Liver (tissue), 8 donors: ENCODE measurements at regions not wholly inside any gene's neighbourhood (a gene's known extent, or its start where the extent isn't known, plus 50 kb on each side); places are given as distances from the start of the nearest gene placed in this dataset.

Experiments used
- DNase-seq: peaks from one replicate; pipeline ENCODE4 v3.0.0-alpha.2; 2017; ENCODE audit warnings: low spot score
- H3K27ac ChIP-seq, 2 donors: one replicate each; pipeline ENCODE4 v1.7.0; 2013; ENCODE audit warnings: inconsistent platforms in 2 of 2, low read length in 2 of 2, control low read depth in 1 of 2, low read depth in 1 of 2, mild to moderate bottlenecking in 1 of 2
- H3K27me3 ChIP-seq, 4 donors: one replicate each; pipeline versions ENCODE4 v1.6.1 to v1.7.0; 2013; ENCODE audit warnings: low read length in 3 of 4, inconsistent platforms in 1 of 4, mild to moderate bottlenecking in 1 of 4, moderate library complexity in 1 of 4; ENCODE audit not compliant: control insufficient read depth in 4 of 4, insufficient read depth in 4 of 4
- H3K36me3 ChIP-seq, 4 donors: one replicate each; pipeline versions ENCODE4 v1.6.1 to v1.7.0; 2013; ENCODE audit warnings: low read length in 3 of 4, mild to moderate bottlenecking in 3 of 4, low read depth in 1 of 4, moderate library complexity in 1 of 4; ENCODE audit not compliant: control insufficient read depth in 4 of 4, insufficient read depth in 3 of 4
- H3K4me1 ChIP-seq, 4 donors: one replicate each; pipeline versions ENCODE4 v1.6.1 to v1.7.0; 2013; ENCODE audit warnings: low read length in 3 of 4, mild to moderate bottlenecking in 3 of 4, moderate library complexity in 1 of 4; ENCODE audit not compliant: control insufficient read depth in 4 of 4, insufficient read depth in 4 of 4
- H3K4me3 ChIP-seq, 3 donors: one replicate each; pipeline versions ENCODE4 v1.6.1 to v1.7.0; 2013; ENCODE audit warnings: low read length in 3 of 3, control low read depth in 1 of 3, low read depth in 1 of 3, mild to moderate bottlenecking in 1 of 3
- H3K9ac ChIP-seq, 2 donors: one replicate each; pipeline ENCODE4 v1.7.0; 2013; ENCODE audit warnings: low read length in 2 of 2, mild to moderate bottlenecking in 2 of 2, moderate library complexity in 2 of 2, control low read depth in 1 of 2, low read depth in 1 of 2
- H3K9me3 ChIP-seq, 4 donors: one replicate each; pipeline versions ENCODE4 v1.6.1 to v1.7.0; 2013; ENCODE audit warnings: low read length in 3 of 4; ENCODE audit not compliant: control insufficient read depth in 4 of 4
- EGR1 ChIP-seq, 2 donors: IDR thresholded peaks; 2 replicates each; pipeline ENCODE4 v1.6.1; 2016 to 2018; ENCODE audit warnings: antibody characterized with exemption in 2 of 2, low read depth in 2 of 2
- FOXA1 ChIP-seq: IDR thresholded peaks from 2 replicates; pipeline ENCODE4 v1.6.1; 2016; ENCODE audit warnings: antibody characterized with exemption
- FOXA2 ChIP-seq: IDR thresholded peaks from 2 replicates; pipeline ENCODE4 v1.6.1; 2016; ENCODE audit warnings: antibody characterized with exemption
- GABPA ChIP-seq, 2 donors: IDR thresholded peaks in 1 of 2; conservative IDR thresholded peaks in 1 of 2; 2 replicates each; pipeline ENCODE4 v1.6.1; 2016; ENCODE audit warnings: antibody characterized with exemption in 2 of 2, mild to moderate bottlenecking in 1 of 2, moderate library complexity in 1 of 2
- HNF4A ChIP-seq, 2 donors: conservative IDR thresholded peaks; 2 replicates each; pipeline ENCODE4 v1.6.1; 2016; ENCODE audit warnings: antibody characterized with exemption in 2 of 2, mild to moderate bottlenecking in 2 of 2
- HNF4G ChIP-seq: IDR thresholded peaks from 2 replicates; pipeline ENCODE4 v1.6.1; 2016; ENCODE audit warnings: antibody characterized with exemption
- NR2F2 ChIP-seq: IDR thresholded peaks from 2 replicates; pipeline ENCODE4 v1.6.1; 2016; ENCODE audit warnings: antibody characterized with exemption
- RAD21 ChIP-seq, 2 donors: IDR thresholded peaks; 2 replicates each; pipeline ENCODE4 v1.6.1; 2016; ENCODE audit warnings: antibody characterized with exemption in 2 of 2, mild to moderate bottlenecking in 2 of 2
- RXRA ChIP-seq, 2 donors: IDR thresholded peaks; 2 replicates each; pipeline ENCODE4 v1.6.1; 2017 to 2018; ENCODE audit warnings: antibody characterized with exemption in 2 of 2, mild to moderate bottlenecking in 1 of 2
- SP1 ChIP-seq: IDR thresholded peaks from 2 replicates; pipeline ENCODE4 v1.6.1; 2018; ENCODE audit warnings: antibody characterized with exemption, mild to moderate bottlenecking
- TAF1 ChIP-seq: conservative IDR thresholded peaks from 2 replicates; pipeline ENCODE4 v1.6.1; 2016; ENCODE audit warnings: antibody characterized with exemption, mild to moderate bottlenecking
- YY1 ChIP-seq: IDR thresholded peaks from 2 replicates; pipeline ENCODE4 v1.6.1; 2016; ENCODE audit warnings: antibody characterized with exemption, mild to moderate bottlenecking
- ZBTB33 ChIP-seq: IDR thresholded peaks from 2 replicates; pipeline ENCODE4 v1.6.1; 2016; ENCODE audit warnings: antibody characterized with exemption
- WGBS: extraction: QIAGEN DNeasy Blood & Tissue Kit; methylation state at CpG from one replicate; pipeline ENCODE4 v1.1.7; 2013; 5-methylcytosine and 5-hydroxymethylcytosine counted together
- TF ChIP-seq, protein P1 (sequence below): fragments of 150-350 bp; IDR thresholded peaks from 2 replicates; pipeline ENCODE4 v1.5.1; 2017; ENCODE audit warnings: improper control_type of control experiment, low read depth, low read length; ENCODE audit not compliant: missing input control
- TF ChIP-seq, protein P2 (sequence below): IDR thresholded peaks from 2 replicates; pipeline ENCODE4 v1.6.1; 2016; ENCODE audit warnings: antibody characterized with exemption
- TF ChIP-seq, protein P3 (sequence below): IDR thresholded peaks from 2 replicates; pipeline ENCODE4 v1.6.1; 2016; ENCODE audit warnings: antibody characterized with exemption
- donor health status: healthy.
- donor health status: healthy.
- donor health status: healthy.
- donor health status: healthy.
- donor health status: healthy.

DNA sequence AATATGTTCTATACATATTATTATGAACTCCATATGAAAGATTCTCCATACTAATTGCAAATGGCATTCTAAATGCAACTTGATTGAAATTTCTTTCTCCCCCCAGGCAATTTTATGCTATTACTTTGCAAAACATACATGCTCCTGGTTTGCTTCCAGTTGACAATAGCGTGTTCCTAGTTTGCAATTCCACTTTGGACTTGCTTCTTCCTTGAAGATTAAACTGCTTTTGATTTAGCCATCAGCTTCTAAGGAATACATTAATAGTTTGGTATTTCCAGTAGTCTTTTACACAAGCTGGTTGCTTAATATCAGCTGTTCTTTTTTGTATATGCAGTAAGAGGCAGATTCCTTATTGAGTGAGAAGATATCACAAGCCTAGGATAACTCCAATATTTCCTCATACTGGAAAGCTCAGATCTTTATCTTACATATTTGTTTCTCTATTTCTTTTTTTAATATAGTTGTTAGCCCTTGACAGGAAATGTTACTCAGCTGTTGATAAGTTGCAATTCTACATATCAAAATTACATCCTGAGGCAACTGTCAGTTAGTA, 1941.7 kb upstream of the LRRTM1 start:
- H3K27me3 ChIP-seq: no peaks in the 10 kb centered on the region
- H3K4me3 ChIP-seq: no peak overlapping the region
- no peak overlapping the region for H3K9ac ChIP-seq
- 74% methylated on average over 1 of the region's 1 CpG for WGBS
- no peak for TF ChIP-seq HNF4G
- no peak for TF ChIP-seq RAD21 (IDR thresholded peaks at IDR 0.05)
- no peaks in the 10 kb centered on the region for H3K36me3 ChIP-seq
- DNase-seq: no peak
- H3K27ac ChIP-seq: no peak overlapping the region
- H3K9me3 ChIP-seq: peaks cover 0 to 2% (median 0%) of the 10 kb centered on the region in 4 donors
- H3K4me1 ChIP-seq: no peaks in the 10 kb centered on the region

DNA sequence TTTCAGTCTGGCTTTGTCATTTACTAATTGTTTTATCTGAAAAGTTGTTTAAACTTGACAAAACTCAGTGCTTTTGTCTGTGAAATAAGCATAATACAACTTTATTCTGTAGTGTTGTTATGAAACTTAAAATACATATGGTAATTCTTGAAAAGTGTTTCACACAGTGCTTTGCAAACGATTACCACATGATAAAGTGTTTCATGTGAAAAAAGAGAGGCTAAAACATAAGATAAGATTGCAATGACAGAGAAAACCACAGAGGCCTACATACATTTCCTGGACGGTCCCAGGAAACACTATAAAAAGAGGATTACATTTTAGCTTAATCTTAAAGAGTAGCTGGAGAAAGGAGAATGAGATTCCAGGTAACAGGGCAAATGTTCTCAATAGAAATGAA, 1934.6 kb upstream of the LRRTM1 start:
- DNase-seq: no peak
- no peak overlapping the region for H3K9ac ChIP-seq
- no peaks in the 10 kb centered on the region for H3K36me3 ChIP-seq
- peaks cover 0 to 3% (median 0%) of the 10 kb centered on the region in 4 donors for H3K9me3 ChIP-seq
- H3K4me3 ChIP-seq: no peak overlapping the region
- TF ChIP-seq ZBTB33 (no peak), RXRA (IDR thresholded peaks at IDR 0.05) (no peak), RAD21 (IDR thresholded peaks at IDR 0.05) (no peak), GABPA (IDR thresholded peaks at IDR 0.05 in 1 of 2, conservative IDR thresholded peaks at IDR 0.05 in 1 of 2) (no peak), HNF4G (no peak), SP1 (no peak), YY1 (no peak), EGR1 (IDR thresholded peaks at IDR 0.05; ENCODE audit: low read depth in 2 of 2) (no peak), TAF1 (no peak), FOXA1 (no peak), NR2F2 (no peak), FOXA2 (no peak), HNF4A (conservative IDR thresholded peaks at IDR 0.05) (no peak)
- TF ChIP-seq, protein P1, sequence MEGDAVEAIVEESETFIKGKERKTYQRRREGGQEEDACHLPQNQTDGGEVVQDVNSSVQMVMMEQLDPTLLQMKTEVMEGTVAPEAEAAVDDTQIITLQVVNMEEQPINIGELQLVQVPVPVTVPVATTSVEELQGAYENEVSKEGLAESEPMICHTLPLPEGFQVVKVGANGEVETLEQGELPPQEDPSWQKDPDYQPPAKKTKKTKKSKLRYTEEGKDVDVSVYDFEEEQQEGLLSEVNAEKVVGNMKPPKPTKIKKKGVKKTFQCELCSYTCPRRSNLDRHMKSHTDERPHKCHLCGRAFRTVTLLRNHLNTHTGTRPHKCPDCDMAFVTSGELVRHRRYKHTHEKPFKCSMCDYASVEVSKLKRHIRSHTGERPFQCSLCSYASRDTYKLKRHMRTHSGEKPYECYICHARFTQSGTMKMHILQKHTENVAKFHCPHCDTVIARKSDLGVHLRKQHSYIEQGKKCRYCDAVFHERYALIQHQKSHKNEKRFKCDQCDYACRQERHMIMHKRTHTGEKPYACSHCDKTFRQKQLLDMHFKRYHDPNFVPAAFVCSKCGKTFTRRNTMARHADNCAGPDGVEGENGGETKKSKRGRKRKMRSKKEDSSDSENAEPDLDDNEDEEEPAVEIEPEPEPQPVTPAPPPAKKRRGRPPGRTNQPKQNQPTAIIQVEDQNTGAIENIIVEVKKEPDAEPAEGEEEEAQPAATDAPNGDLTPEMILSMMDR: no peak
- TF ChIP-seq, protein P2, sequence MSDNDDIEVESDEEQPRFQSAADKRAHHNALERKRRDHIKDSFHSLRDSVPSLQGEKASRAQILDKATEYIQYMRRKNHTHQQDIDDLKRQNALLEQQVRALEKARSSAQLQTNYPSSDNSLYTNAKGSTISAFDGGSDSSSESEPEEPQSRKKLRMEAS: no peak
- TF ChIP-seq, protein P3, sequence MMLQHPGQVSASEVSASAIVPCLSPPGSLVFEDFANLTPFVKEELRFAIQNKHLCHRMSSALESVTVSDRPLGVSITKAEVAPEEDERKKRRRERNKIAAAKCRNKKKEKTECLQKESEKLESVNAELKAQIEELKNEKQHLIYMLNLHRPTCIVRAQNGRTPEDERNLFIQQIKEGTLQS: no peak
- WGBS: 48% methylated on average over 2 of the region's 2 CpGs
- no peaks in the 10 kb centered on the region for H3K4me1 ChIP-seq
- H3K27ac ChIP-seq: no peak overlapping the region
- no peaks in the 10 kb centered on the region for H3K27me3 ChIP-seq
